NCI-H82 treated with DMSO at 0.1 percent for 48 hours (cell line): ENCODE measurements at regions not wholly inside any gene's neighbourhood (a gene's known extent, or its start where the extent isn't known, plus 50 kb on each side); places are given as distances from the start of the nearest gene placed in this dataset.
"Not testable (repeated sequence)": the region's sequence is repeated elsewhere in the genome, so short reads cannot be mapped to it uniquely, and the experiment has no call there.

Experiments used
- DNase-seq: peaks from one replicate; lab custom pipeline; 2025; ENCODE audit not compliant: unreplicated experiment; lab: John Stamatoyannopoulos, UW

DNA sequence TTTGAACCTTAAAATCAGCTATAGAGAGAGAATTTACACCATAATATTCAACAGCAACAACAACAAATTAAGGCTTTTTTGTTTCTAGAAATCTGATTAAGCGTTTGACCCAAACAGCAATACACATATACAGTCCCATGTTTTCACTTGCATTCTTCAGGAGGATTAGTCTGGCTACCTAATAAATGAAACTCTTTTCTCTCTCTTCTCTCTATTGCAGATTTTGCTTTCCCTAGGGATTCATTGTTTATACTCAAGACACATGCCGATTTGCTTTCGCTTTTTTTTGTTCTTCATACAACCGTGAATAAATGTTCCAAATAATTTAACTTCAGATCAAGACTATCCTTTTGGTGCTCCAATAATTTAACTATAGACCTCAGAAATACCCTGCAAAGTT lies 162.4 kb upstream of the PTBP2 start:
- DNase-seq, result no peak

DNA sequence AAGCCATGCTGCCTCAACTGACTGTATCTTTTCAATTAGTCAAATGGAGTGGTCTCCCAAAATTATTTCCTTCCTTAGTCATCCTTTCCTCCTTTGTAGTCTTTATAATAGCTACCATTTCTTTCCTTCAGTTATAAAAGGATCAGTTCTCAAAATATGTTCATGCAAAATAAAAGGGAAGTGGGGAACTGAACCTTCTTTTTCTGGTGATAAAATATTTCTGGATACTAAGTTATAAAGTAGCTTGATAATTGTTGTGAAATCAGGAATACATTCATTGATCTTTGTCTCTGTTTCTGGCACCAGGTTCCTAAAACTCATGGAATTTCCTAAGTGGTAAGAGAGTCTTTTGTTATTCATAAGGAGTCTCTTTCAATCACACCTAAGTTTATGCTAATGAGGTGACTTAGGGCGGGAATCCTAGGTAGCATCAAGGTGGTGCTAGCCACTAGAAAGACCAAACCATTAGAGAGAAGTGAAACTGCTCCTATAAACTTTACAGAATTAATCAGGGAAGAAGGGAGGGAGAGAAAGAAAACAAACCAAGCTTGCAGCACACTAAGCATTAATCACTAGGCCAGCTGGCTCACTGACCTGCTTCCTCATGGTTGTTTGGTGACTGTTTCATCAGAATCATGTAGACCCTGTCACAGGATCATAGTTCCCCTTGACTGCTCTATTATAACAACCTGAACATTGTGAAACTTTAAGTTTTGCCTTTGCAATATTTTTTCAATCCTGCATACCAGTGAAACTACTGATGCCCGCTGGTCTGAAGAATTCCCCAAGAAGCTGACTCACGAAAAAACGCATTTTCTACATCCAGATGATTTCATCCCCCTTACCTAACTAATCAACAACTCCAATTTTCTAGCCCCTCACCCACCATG lies 161.6 kb upstream of the PTBP2 start:
- DNase-seq, result no peak

DNA sequence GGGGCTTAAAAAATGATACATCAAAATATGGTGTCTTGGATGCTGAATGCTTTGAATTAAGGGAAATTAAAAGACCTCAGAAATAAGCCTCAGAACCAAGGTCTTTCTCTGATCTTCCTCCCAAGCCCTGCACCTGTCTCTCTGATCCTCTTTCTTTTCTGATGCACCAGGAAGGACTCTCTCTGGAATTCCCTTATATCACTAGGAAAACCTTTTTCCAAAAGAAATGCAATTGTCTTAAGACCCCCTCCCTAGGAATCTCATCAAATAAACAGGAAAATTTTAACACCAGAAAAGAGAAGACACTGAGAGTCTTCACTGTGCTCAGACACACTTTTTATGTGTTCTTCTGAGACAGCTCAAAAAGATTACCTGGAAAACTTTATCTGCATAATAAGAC lies 159.5 kb upstream of the PTBP2 start:
- DNase-seq, result no peak

DNA sequence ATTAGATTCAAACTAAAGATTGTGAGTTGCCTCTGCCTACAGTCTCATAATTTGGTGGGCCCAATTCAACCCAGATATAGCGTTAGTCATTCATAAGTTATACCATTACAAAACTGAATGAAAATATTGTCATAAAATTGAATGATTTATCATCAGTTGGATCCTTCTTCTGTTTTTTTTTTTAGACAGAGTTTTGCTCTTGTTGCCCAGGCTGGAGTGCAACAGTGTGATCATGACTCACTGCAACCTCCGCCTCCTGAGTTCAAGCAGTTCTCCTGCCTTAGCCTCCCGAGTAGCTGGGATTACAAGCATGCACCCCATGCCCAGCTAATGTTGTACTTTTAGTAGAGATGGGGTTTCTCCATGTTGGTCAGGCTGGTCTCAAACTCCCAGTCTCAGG lies 157.2 kb upstream of the PTBP2 start:
- not testable (repeated sequence) for DNase-seq

DNA sequence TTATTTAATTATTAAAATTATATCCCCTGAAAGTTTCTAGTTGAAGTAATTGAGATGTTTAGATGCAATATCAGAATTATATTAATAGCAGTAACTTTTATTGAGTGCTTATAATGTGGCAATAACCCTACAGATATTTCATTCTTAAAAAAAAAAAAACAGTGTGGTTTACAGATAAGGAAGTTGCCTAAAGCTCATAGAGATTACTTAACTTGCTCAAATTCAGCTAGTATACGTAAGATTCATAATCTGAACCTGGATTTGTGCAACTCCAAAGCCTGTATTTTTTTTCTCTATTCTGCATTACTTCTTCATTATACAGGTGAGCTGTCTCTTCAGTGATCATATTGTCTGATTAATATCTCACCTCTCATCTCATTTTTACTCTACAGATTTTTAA lies 156.0 kb upstream of the PTBP2 start:
- no peak for DNase-seq

DNA sequence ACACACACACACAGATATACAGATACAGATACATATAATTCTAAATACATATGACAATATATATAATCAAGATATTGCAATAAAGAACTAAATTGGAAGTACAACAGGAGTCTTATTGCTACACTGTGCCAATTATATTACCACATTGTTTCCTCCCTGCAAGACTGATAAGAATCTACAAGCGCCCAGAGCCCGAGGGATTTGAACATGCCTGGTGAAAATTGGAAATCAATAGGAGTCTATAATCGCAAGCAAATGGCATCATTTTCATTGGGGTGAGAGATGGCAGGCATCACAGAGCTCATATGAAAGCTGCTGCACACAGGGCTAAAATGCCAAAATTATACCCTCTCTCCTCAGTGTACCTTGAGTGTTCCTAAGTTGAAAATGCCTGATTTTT lies 152.9 kb upstream of the PTBP2 start:
- no peak for DNase-seq

DNA sequence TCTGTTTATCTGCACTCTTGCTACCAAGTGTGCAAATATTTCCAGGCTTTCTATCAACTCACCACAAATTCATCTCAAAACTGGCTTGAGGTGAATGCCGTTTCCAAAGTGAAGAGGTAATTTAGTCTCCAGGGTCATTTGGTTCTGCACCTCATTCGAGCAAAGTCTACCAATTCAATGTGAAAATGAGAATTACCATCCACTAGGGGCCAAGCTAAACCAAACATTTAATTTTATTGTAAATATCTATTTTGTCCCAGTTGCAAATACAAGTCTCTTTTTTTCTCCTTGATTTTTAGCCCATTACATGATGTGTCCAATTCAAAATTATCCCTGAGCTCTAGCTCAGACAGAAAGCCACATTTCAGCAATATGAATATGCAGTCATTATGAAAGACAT lies 152.3 kb upstream of the PTBP2 start:
- DNase-seq, result no peak

DNA sequence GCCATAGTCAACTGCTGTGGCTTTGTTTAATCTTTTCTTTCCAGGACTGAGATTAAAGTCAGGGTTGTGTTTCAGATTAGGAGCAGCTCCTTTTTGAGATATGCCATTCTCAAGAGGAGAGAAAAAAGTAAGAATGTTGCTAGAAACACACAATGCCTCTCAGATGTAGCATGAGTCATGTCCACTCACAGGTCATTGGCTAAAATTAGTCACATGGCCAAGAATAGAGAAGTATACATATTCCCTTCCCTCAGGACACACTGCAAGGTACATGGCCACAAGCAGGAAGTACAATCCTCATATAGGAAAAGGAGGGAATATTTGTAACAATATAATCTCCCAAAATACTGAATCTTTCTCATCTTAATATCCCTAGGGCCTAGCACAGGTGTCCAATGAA lies 141.9 kb upstream of the PTBP2 start:
- DNase-seq, result no peak

DNA sequence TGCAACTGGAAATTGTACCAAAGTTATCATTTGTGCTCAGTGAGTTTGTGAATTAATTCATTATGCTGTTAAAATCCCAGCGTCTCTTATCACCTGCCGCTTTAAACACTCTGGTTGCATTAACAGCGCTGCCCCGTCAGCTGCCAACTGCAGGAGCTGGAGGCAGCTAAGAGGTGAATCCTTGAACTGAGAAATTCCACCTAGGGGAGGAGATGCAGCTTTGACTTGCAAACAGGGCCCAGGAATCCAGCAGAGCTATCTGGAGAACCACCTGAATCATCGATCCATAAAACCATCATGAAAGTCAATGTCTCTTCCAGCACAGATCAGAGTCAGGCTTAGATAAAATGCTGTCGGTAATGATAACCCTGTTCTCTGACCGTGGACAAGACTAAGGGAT lies 140.7 kb upstream of the PTBP2 start:
- DNase-seq, result no peak

DNA sequence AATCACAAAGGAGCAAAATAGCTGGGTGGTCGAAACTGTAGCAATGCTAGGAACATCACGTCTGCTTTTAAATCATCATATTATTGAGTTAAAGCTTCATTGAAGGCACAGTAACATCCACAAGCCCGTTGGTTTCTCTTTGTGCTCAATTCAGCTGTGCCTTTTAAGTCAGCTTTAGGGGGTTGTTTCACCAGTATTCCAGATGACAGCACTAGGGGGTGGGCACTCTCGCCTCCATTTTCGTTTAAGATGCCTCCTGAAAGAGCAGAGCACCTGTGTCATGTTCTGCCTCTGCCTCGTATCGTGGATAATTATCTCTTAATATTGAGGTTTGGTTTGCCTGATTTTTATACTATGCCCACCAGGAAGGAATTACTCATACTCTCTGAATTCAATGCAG lies 139.8 kb upstream of the PTBP2 start:
- DNase-seq, result no peak

DNA sequence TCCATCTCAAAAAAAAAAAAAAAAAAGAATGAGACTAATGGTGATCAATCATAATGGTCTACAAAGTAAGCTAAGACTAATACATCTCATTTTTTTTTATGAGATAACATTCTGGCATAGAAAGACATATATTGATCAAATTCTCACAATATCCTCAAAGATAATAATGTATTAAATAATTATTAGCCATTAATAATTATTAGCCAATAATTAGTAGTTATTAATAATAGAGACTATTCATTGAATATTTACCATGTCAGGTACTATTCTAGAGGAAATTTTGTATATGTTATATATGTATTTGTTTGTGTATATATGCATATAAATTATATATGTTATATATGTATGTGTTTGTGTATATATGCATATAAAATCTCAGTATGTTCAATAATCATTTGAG lies 137.7 kb upstream of the PTBP2 start:
- no peak for DNase-seq

DNA sequence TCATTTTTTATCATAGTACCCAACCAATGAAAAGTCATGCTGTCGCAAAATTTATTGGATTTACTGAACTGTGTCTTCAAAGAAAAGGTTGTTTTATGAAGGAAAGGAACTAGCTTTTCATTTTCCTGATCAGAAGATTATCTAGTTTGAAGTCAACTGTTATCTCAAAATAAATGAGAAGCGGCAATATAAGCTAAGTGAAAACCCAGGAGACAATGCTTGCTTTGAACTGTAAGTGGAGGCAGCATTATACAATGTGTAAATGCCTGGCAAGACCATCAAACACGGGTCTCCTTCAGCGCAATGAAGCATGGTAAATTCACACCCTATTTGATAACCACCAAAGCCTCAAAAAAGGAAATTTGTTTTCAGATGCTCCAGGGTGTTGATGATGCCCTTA lies 134.4 kb upstream of the PTBP2 start:
- no peak for DNase-seq

DNA sequence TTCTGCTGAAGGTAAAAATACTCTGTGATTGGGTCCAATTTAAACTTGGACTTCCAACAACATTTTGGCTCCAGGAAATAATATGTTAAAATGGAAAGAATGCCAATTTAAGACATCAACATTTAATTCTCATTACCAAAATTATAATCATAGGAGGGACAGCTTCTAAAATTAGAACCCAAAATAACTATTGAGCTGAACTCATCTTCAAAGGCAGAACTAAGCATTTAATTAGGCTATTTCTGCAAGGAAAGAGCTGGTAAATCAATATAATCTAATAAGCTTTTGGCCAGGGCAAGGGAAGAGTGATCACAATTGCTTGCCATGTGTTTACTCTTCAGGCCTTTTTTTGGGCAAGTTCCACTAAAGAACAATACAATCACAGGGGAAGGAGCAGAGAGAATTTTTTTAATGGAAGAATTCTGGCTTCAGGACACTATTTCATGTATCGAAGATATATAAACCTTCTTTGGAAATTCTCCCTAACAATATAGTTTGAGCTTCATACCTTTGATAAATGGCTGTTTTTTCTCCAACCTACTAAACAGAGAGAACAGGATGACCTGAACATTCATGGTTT lies 133.1 kb upstream of the PTBP2 start:
- DNase-seq, result no peak

DNA sequence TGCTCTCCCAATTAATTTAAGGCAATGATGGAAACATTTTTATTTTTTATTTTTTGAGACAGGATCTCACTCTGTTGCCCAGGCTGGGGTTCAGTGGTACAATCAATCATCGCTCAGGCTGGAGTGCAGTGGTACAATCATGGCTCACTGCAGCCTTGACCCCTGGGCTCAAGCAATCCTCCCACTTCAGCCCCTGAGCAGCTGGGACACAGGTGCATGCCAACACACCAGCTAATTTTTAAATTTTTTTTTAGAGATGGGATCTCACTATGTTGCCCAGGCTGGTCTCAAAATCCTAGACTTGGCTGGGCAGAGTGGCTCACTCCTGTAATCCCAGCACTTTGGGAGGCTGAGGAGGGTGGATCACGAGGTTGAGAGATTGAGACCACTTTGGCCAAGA lies 126.1 kb upstream of the PTBP2 start:
- not testable (repeated sequence) for DNase-seq

DNA sequence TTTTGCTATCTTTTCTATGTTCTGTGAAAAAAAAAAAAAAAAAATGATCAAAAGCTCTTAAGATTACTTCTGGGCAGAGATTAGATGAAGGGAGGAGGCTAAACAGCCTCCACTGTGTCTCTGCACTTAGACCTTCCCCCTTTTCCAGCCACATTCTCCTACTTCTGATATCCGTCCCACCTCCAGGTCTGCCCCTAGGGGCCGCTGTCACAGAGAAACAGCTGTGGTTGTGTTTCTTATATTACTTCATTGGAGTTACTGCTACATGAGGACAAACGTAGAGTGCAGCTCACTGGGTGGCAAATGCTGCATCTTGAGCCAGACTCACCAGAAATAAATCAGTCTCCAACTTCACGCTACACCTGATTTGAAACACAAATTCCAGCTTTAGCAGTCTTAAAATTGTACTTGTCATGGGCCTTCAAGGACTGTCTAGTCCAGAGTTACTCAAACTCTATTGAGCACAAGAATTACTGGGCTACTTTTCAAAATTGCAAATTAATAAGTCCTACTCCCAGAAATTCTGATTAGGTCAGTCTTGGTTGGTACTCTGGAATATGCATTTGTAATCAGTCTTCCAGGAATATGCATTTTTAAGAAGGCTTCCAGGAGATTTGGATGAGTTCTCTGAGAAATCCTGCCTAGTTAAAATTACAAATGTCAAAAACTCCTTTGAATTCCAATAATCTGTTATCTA lies 125.2 kb upstream of the PTBP2 start:
- no peak for DNase-seq

DNA sequence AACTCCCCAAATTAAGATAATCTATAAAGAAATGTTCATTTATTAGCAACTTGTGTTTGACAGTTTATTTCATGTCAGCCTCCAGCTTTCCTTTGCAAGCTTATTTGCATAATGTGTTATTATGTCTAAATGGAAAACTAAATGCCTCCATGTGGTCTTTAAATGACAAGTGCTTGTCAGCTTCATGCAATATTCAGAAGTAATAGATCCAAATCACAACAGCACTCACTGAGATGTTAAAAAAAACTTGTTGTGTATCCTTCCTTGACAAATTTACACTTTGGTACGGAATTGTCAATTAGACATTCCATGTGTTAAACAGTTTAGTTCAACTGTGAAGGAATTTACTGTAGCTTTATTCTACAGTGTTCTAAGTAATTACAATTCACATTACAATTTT lies 124.4 kb upstream of the PTBP2 start:
- DNase-seq, result no peak

DNA sequence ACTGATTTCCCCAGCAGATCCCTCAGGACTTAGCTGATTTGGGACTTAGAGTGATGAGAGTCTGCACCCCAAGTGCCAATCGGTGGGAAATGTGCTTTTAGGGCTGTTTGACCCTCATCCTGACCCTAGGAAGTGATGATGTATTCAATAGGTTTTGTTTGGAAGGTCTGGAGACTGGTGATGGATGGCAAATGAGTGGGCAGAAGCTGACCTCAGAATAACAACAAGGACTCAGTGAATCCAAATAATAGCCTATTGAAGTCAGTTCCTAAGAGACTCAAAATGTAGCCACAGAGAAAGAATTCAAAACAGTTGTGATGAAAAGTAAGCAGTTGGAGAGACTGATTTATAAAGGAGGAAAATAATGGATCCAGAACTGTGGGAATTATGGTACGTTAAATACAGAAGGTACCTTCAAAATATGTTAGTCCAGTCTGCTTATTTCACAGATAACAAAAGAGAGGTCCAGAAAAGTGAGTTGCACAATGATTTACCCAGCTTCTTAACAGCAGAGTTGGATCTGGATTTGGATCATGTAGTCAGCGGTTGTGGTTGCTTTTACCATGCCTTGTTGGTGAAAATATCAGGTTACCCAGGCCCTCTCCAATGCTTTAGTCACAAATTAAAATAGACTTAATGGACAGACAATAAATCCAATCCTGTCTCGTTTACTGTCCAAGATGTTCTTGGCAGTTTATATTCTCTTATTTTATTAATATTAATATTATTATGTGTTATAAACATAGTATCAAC lies 123.0 kb upstream of the PTBP2 start:
- DNase-seq, result no peak

DNA sequence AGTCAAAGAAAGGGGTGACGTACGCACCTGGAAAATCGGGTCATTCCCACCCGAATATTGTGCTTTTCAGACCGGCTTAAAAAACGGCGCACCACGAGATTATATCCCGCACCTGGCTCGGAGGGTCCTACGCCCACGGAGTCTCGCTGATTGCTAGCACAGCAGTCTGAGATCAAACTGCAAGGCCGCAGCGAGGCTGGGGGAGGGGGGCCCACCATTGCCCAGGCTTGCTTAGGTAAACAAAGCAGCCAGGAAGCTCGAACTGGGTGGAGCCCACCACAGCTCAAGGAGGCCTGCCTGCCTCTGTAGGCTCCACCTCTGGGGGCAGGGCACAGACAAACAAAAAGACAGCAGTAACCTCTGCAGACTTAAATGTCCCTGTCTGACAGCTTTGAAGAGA lies 117.0 kb upstream of the PTBP2 start:
- DNase-seq, result not testable (repeated sequence)

DNA sequence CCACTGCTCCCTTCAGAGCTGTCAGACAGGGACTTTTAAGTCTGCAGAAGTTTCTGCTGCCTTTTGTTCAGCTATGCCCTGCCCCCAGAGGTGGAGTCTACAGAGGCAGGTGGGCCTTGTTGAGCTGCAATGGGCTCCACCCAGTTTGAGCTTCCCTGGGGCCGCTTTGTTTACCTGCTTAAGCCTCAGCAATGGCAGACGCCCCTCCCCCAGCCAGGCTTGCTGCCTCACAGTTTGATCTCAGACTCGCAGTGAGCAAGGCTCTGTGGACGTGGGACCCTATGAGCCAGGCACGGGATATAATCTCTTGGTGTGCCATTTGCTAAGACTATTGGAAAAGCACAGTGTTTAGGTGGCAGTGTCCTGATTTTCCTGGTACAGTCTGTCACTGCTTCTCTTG lies 104.2 kb upstream of the PTBP2 start:
- not testable (repeated sequence) for DNase-seq

DNA sequence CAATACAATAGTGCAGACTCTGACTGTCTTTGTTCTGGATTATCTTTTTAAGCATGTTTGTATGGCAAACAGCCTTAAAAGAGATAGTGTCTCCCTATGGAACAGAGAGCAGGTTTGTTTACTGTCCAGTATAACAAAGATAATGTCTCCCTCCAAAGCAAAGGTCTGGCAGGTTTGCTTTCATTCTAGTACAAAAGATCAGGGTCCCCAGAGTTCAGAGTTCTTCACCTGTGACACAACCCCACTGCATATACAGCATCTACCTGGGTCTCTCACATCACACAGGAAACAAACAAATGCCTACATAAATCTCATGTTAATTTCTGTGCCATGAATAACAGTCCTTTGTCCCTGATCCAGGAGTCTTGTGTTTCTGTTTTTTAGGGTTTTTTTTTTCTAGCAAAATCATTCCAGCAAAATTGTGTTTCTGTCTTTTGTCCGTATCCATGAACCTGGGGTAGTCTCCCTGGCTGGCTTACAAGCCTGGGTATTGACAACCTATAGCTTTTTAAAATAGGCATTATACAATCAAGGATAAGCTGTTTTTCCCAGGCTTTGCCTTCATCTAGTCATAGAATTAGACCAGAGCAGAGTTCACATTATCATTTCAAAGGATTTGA lies 89.4 kb upstream of the PTBP2 start:
- DNase-seq, result no peak

DNA sequence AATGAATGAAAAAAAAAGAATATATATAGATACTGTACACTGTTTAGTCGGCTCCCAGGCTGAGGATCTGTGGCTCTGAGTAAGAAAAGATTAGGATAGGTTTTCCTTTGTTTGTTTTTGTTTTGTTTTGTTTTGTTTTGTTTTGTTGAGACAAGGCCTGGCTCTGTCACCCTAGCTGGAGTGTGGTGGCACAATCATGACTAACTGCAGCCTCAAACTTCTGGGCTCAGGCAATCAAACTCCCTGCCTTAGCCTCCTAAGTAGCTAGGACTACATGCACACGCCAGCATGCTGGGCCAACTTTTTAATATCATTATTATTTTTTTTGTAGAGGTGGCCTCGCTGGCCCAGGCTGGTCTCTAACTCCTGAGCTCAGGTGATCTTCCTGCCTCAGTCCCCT lies 87.9 kb upstream of the PTBP2 start:
- DNase-seq, result no peak
